Mesothelial cell of epicardium (in vitro differentiated cells): ENCODE measurements at regions not wholly inside any gene's neighbourhood (a gene's known extent, or its start where the extent isn't known, plus 50 kb on each side); places are given as distances from the start of the nearest gene placed in this dataset.

ENCODE experiments used
- DNase-seq, 2 experiments: peaks; one replicate each; pipeline ENCODE4 v3.0.0; 2021; ENCODE audit warnings: low spot score in 2 of 2; ENCODE audit not compliant: unreplicated experiment in 2 of 2
- H3K27ac Mint-ChIP-seq: 2 replicates; pipeline ENCODE4 v1.8.0; 2021; ENCODE audit warnings: mixed read lengths
- H3K27me3 Mint-ChIP-seq: 2 replicates; pipeline ENCODE4 v1.8.0; 2021; ENCODE audit warnings: low read depth, mixed read lengths
- H3K36me3 Mint-ChIP-seq: 2 replicates; pipeline ENCODE4 v1.8.0; 2021; ENCODE audit warnings: mixed read lengths
- H3K4me1 Mint-ChIP-seq: 2 replicates; pipeline ENCODE4 v1.8.0; 2021; ENCODE audit warnings: mixed read lengths
- H3K4me3 Mint-ChIP-seq: 2 replicates; pipeline ENCODE4 v1.8.0; 2021; ENCODE audit warnings: mild to moderate bottlenecking, moderate library complexity, mixed read lengths
- H3K9me3 Mint-ChIP-seq: 2 replicates; pipeline ENCODE4 v1.8.0; 2021; ENCODE audit warnings: mixed read lengths
- CTCF ChIP-seq: fragments of 200-600 bp; sonication (generic); IDR thresholded peaks from one replicate; pipeline ENCODE4 v1.5.0; 2021; ENCODE audit warnings: antibody characterized with exemption; ENCODE audit not compliant: unreplicated experiment

- Mint-ChIP-seq H3K36me3 (no peaks in the 10 kb centered on the region), H3K4me3 (no peak overlapping the region), H3K27ac (no peak overlapping the region), H3K4me1 (peaks cover 12% of the 10 kb centered on the region), H3K27me3 (no peaks in the 10 kb centered on the region), H3K9me3 (no peaks in the 10 kb centered on the region)
- DNase-seq: no peak
- TF ChIP-seq CTCF: no peak
These were observed 1132.7 kb downstream of the SLITRK1 start for GRCh38 chr13:82749551-82749950.

GRCh38 chr13:82747958-82748357 lies 1134.3 kb downstream of the SLITRK1 start:
- Mint-ChIP-seq H3K36me3 (no peaks in the 10 kb centered on the region), H3K4me3 (no peak overlapping the region), H3K27ac (no peak overlapping the region), H3K4me1 (peaks cover 12% of the 10 kb centered on the region), H3K9me3 (no peaks in the 10 kb centered on the region), H3K27me3 (no peaks in the 10 kb centered on the region)
- no peak for DNase-seq
- no peak for TF ChIP-seq CTCF

- Mint-ChIP-seq H3K4me1 (peaks cover 12% of the 10 kb centered on the region), H3K36me3 (no peaks in the 10 kb centered on the region), H3K27ac (no peak overlapping the region), H3K9me3 (no peaks in the 10 kb centered on the region), H3K27me3 (no peaks in the 10 kb centered on the region), H3K4me3 (no peak overlapping the region)
- TF ChIP-seq CTCF: no peak
- no peak for DNase-seq
These were observed 1135.0 kb downstream of the SLITRK1 start for GRCh38 chr13:82747291-82747690.

- Mint-ChIP-seq H3K4me3 (no peak overlapping the region), H3K36me3 (peaks cover 5% of the 10 kb centered on the region), H3K27me3 (no peaks in the 10 kb centered on the region), H3K27ac (no peak overlapping the region), H3K9me3 (peaks cover 33% of the 10 kb centered on the region), H3K4me1 (no peaks in the 10 kb centered on the region)
- TF ChIP-seq CTCF: no peak
- DNase-seq: no peak
These were observed 1141.8 kb downstream of the SLITRK1 start for GRCh38 chr13:82740442-82740841.

DNA sequence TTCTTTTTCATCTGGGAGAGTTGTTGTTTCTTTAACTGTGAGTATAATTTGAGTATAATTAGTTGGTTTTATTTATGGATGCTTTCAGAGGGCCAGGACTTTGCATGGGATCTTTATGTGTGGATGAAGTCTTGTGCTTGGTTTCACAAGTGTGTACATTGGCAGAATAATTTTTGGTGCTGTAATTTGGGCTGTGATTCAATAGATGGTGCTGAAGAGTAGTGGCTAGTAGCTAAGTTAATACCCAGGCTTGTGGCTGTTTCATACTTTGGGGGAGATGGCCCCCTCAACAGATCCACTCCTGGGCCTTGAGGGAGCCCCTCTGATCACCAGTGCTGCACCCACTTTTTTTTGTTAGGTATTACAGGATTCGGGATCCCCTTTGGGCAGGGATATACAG lies 1142.4 kb downstream of the SLITRK1 start:
- Mint-ChIP-seq H3K27ac (no peak overlapping the region), H3K27me3 (no peaks in the 10 kb centered on the region), H3K4me1 (no peaks in the 10 kb centered on the region), H3K36me3 (peaks cover 8% of the 10 kb centered on the region), H3K4me3 (no peak overlapping the region), H3K9me3 (peaks cover 38% of the 10 kb centered on the region)
- TF ChIP-seq CTCF: no peak
- no peak for DNase-seq

- TF ChIP-seq CTCF: no peak
- DNase-seq: no peak
- Mint-ChIP-seq H3K36me3 (no peaks in the 10 kb centered on the region), H3K27me3 (no peaks in the 10 kb centered on the region), H3K9me3 (peaks cover 19% of the 10 kb centered on the region), H3K4me3 (no peak overlapping the region), H3K4me1 (peaks cover 19% of the 10 kb centered on the region), H3K27ac (peak overlapping the region; percentile 26)
These were observed 1152.9 kb downstream of the SLITRK1 start for GRCh38 chr13:82729401-82729800.
